GM12873 (cell line): ENCODE measurements at regions not wholly inside any gene's neighbourhood (a gene's known extent, or its start where the extent isn't known, plus 50 kb on each side); places are given as distances from the start of the nearest gene placed in this dataset.

Experiments used
- TF ChIP-seq, protein P1 (sequence below): IDR thresholded peaks from 2 replicates; pipeline ENCODE4 v1.5.1; 2012; ENCODE audit warnings: low read depth, mild to moderate bottlenecking, moderate library complexity, low read length, control low read depth; ENCODE audit not compliant: insufficient read depth; ENCODE audit errors: missing control alignments

DNA sequence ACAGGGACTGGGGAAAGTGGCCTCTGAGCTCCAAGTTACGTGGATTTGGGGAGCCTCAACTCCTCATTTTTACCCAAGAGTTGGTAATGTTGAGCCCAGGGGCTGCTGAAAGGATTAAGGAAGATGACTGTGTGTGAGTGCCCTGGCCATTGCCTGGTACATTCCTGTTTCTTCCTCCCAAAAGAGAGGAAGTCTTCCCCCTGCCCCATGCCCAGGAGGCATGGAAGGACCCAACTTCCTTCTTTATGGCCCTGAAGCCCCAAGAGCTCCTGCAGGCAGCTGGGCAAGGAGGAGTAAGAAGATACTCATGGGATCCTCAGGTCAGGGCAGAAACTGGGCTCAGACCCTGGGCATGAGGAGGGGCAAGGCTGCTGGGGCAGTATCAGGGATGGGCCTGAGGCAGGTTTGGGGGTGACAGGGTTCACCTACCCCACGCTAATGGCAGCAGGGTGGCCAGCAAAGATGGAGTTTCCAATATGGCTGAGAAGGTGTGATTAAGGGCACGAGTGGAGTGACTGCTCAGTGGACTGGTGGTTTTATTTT is 118.3 kb upstream of the MVB12B start:
- TF ChIP-seq, protein P1, sequence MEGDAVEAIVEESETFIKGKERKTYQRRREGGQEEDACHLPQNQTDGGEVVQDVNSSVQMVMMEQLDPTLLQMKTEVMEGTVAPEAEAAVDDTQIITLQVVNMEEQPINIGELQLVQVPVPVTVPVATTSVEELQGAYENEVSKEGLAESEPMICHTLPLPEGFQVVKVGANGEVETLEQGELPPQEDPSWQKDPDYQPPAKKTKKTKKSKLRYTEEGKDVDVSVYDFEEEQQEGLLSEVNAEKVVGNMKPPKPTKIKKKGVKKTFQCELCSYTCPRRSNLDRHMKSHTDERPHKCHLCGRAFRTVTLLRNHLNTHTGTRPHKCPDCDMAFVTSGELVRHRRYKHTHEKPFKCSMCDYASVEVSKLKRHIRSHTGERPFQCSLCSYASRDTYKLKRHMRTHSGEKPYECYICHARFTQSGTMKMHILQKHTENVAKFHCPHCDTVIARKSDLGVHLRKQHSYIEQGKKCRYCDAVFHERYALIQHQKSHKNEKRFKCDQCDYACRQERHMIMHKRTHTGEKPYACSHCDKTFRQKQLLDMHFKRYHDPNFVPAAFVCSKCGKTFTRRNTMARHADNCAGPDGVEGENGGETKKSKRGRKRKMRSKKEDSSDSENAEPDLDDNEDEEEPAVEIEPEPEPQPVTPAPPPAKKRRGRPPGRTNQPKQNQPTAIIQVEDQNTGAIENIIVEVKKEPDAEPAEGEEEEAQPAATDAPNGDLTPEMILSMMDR, result no peak

DNA sequence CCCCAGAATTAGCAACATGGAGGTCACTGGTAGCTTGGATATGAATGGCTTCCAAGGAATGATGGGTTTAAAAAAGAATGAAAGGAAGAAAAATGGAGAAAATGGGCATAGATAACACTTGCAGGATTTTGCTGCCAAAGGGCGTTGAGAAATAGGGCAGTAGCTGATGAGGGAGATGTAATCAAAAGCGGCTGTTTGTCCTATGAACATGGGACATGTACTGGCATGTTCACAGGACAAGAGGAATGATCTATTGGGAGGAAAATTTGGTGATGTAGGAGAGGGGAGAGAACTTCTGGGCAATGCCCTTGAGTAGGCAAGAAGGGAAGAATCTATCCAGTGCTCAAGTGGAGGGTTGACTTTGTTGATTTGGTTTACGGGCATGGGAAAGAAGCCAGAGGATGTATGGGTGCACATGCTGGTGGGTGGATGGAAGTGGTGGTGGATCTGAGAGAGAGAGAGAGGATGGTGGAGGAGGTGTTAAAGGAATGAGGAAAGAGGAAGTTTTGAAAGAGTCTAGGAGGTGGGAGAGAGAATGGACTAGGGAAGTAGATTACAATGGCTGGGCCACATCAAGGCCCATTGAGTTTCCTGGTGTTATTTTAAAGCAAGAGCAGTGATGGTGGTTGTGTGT is 115.1 kb upstream of the MVB12B start:
- TF ChIP-seq, protein P1, result no peak

DNA sequence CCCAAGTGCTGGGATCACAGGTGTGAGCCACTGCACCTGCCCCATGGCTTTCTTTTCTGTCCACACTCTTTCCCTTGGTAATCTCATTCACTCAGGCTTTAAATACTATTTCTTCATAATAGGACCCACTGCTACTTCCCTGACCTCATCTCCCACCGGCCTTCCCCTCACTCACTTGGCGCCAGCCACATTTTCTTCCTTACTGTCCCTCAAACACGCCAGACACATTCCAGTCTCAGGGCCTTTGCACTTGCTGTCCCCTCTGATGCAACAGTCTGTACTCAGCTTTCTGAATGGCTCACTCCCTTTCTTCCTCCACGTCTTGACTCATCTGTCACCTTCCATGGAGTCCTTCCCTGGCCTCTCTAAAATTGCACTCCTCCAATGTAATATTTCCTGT is 111.1 kb upstream of the MVB12B start:
- TF ChIP-seq, protein P1, result no peak

DNA sequence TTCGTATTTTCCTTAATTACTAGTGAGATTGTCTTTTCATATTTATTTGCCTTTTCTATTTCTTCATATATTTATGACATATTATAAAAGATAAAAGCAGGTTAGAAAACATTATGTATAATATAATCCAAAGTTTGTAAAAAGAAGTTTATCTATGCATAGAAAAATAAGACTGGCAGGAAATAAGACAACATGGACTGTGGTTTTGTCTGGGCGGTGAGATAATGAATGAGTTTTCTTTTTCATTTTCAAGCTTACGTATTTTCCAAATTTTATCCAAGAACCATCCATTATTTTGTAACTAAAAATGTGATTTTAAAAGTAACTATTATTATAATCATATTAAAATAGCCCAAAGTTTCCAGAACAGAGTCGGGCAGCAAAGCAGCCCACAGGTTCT is 109.8 kb upstream of the MVB12B start:
- TF ChIP-seq, protein P1, result no peak

DNA sequence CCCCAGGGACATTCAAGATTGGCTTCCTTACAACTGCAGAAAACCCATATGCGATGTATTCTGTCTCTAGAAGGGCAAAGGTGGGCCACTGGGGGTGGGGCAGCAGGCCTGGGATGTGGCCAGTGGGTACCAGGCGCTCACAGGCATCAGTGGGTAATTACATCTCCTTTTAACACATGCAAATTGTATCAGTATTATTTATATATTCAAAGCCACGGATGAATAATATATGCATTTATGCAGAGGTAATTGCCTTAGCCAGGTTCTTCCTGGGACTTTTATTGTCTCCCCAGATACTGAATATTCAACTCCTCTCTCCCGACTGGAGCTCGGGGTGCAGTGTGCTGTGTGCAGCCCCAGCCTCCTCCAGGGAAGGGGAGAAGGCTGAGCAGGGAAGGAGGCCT is 109.4 kb upstream of the MVB12B start:
- TF ChIP-seq, protein P1, result no peak

DNA sequence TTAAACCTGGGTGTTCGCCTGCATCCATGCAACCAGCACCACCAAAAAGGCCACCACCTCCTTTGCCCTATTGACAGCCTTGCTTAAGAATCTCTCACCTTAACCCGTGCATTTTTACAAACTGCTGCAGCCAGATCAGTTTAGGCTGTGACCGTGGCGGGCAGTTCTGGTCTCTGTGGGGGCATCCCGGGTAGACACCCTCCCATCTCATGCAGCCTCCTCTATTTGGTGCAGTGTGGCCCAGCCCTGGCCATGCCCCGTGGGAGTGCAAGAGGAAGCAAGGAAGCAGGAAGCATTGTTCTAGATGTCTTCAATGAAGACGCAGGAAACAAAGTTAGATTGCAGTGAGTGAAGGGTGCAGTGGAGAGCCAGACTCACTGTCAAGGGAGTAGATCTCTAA is 108.8 kb upstream of the MVB12B start:
- TF ChIP-seq, protein P1, result no peak

DNA sequence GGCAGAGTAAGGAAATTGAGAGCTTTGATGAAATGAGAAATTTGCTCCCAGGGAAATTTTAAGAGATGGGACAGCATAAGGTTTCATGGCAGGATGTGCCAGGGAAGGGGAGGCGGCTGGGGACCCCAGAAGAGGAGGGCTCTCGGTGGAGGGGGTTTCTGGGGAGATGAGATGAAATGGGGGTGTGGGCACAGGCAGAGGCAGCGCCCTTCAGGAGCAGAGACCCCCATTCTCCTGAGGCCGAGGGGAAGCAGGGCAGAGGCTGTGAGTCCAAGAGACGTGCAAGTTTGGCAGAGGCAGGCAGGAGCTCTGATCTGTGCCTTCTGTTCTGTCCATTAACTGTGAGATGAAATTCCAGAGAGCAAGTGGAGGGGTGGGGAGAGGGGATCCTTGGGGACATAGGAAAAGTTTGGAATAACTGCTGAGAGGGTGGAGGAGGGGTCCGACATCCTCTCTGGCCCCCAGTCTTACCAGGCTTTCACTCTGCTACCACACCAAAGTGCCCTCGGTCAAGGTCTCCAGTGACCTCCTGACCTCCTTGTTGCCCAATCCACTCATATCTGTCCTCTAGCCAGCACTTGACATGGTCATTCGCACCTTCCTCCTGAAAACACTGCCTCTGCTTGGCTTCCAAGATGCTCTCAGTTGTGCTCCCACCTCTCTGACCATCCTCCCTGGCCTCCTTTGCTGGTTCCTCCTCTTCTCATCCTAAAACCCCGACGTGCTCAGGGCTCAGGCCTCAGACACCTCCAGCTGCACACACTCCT is 108.1 kb upstream of the MVB12B start:
- TF ChIP-seq, protein P1, result no peak
